SIG-M5 treated with dmso at 0.1 percent for 504 hours (cell line): ENCODE measurements at regions not wholly inside any gene's neighbourhood (a gene's known extent, or its start where the extent isn't known, plus 50 kb on each side); places are given as distances from the start of the nearest gene placed in this dataset.
"Not testable (repeated sequence)": the region's sequence is repeated elsewhere in the genome, so short reads cannot be mapped to it uniquely, and the experiment has no call there.

Source experiments
- DNase-seq: peaks from one replicate; lab custom pipeline; 2025; ENCODE audit not compliant: unreplicated experiment; lab: John Stamatoyannopoulos, UW

- DNase-seq: not testable (repeated sequence)
Observed at GRCh38 chr7:67358738-67359137, 362.1 kb downstream of the TYW1 start.

GRCh38 chr7:67359900-67360299 is 363.3 kb downstream of the TYW1 start:
- no peak for DNase-seq

GRCh38 chr7:67361150-67361549 is 364.5 kb downstream of the TYW1 start:
- DNase-seq: no peak

- DNase-seq: no peak
Observed at GRCh38 chr7:67364441-67365017, 367.9 kb downstream of the TYW1 start.

- DNase-seq: peak; percentile 80
Observed at GRCh38 chr7:67371429-67372305, 375.0 kb downstream of the TYW1 start.

- DNase-seq: not testable (repeated sequence)
Observed at GRCh38 chr7:67373389-67373788, 376.8 kb downstream of the TYW1 start.

GRCh38 chr7:67375427-67375826 is 378.8 kb downstream of the TYW1 start:
- no peak for DNase-seq

- DNase-seq: peak; percentile 65
Observed at GRCh38 chr7:67377939-67378862, 381.6 kb downstream of the TYW1 start.

GRCh38 chr7:67380326-67380725 is 383.7 kb downstream of the TYW1 start:
- DNase-seq: no peak

- DNase-seq: no peak
Observed at GRCh38 chr7:67380858-67381257, 384.2 kb downstream of the TYW1 start.

GRCh38 chr7:67387851-67388250 is 391.2 kb downstream of the TYW1 start:
- DNase-seq: no peak

GRCh38 chr7:67391168-67391567 is 394.5 kb downstream of the TYW1 start:
- no peak for DNase-seq

GRCh38 chr7:67392596-67393438 is 396.2 kb downstream of the TYW1 start:
- DNase-seq: peak; percentile 30

- no peak for DNase-seq
Observed at GRCh38 chr7:67393903-67394302, 397.3 kb downstream of the TYW1 start.

GRCh38 chr7:67398916-67399315 is 402.3 kb downstream of the TYW1 start:
- no peak for DNase-seq

GRCh38 chr7:67401492-67401891 is 404.9 kb downstream of the TYW1 start:
- DNase-seq: no peak

GRCh38 chr7:67402280-67402679 is 405.6 kb downstream of the TYW1 start:
- DNase-seq: no peak

GRCh38 chr7:67406976-67407375 is 410.3 kb downstream of the TYW1 start:
- no peak for DNase-seq

GRCh38 chr7:67407392-67408071 is 410.9 kb downstream of the TYW1 start:
- no peak for DNase-seq

- DNase-seq: no peak
Observed at GRCh38 chr7:67408109-67408508, 411.5 kb downstream of the TYW1 start.
